ENCODE measurements at regions not wholly inside any gene's neighbourhood (a gene's known extent, or its start where the extent isn't known, plus 50 kb on each side); places are given as distances from the start of the nearest gene placed in this dataset.
"Not testable (repeated sequence)": the region's sequence is repeated elsewhere in the genome, so short reads cannot be mapped to it uniquely, and the experiment has no call there.

GRCh38 chr9:62843145-62843544 is 1653.3 kb downstream of the SPATA31A7 start:
- H3K27me3 Mint-ChIP-seq (ENCODE audit: insufficient read depth, low read depth), result peaks cover 31% of the 10 kb centered on the region
- peaks cover 75% of the 10 kb centered on the region for H3K27me3 ChIP-seq
- H3K27ac Mint-ChIP-seq; H3K4me3 Mint-ChIP-seq; DNase-seq (ENCODE audit: low spot score); H3K27ac ChIP-seq; H2AFZ ChIP-seq (replicated peaks); H3F3A ChIP-seq (ENCODE audit: low read depth); H3K36me3 ChIP-seq; H3K4me1 Mint-ChIP-seq; H3K9ac ChIP-seq; H3K4me1 ChIP-seq; H3K4me3 ChIP-seq; H3K79me2 ChIP-seq (ENCODE audit: low read depth); H3K36me3 Mint-ChIP-seq; H3K9me3 ChIP-seq (ENCODE audit: low read depth); H4K20me1 ChIP-seq (ENCODE audit: low read depth); H3K4me2 ChIP-seq: not testable (repeated sequence)
- peak; percentile 33 for TF ChIP-seq EZH2phosphoT487 (IDR thresholded peaks at IDR 0.05)
- peak; percentile 61 for TF ChIP-seq EZH2 (IDR thresholded peaks at IDR 0.05)
- H3K9me3 Mint-ChIP-seq, result peaks cover 11% of the 10 kb centered on the region

- H3K27me3 ChIP-seq, result peaks cover 77% of the 10 kb centered on the region
These were observed 1654.0 kb downstream of the SPATA31A7 start for GRCh38 chr9:62843706-62844290.

GRCh38 chr9:62844681-62845185 is 1654.9 kb downstream of the SPATA31A7 start:
- H3K4me1 ChIP-seq; H2AFZ ChIP-seq (replicated peaks); H3K27ac ChIP-seq; H3K4me2 ChIP-seq; H4K20me1 ChIP-seq (ENCODE audit: low read depth); H3K9ac ChIP-seq; H3K4me3 Mint-ChIP-seq; H3K79me2 ChIP-seq (ENCODE audit: low read depth); H3K4me1 Mint-ChIP-seq; H3K36me3 ChIP-seq; H3F3A ChIP-seq (ENCODE audit: low read depth); H3K9me3 ChIP-seq (ENCODE audit: low read depth); DNase-seq (ENCODE audit: low spot score); H3K36me3 Mint-ChIP-seq; H3K4me3 ChIP-seq; H3K27ac Mint-ChIP-seq: not testable (repeated sequence)
- peaks cover 77% of the 10 kb centered on the region for H3K27me3 ChIP-seq
- H3K27me3 Mint-ChIP-seq (ENCODE audit: insufficient read depth, low read depth), result peaks cover 26% of the 10 kb centered on the region
- H3K9me3 Mint-ChIP-seq, result peaks cover 11% of the 10 kb centered on the region

More at GRCh38 chr9:62843706-62844290, 1654.0 kb downstream of the SPATA31A7 start:
- not testable (repeated sequence) for H3K4me1 ChIP-seq; H4K20me1 ChIP-seq (ENCODE audit: low read depth); H3K9me3 ChIP-seq (ENCODE audit: low read depth); H2AFZ ChIP-seq (replicated peaks); H3K4me1 Mint-ChIP-seq; H3K4me3 Mint-ChIP-seq; DNase-seq (ENCODE audit: low spot score); H3K27ac Mint-ChIP-seq; H3K4me3 ChIP-seq; H3K4me2 ChIP-seq; H3K36me3 ChIP-seq; H3K79me2 ChIP-seq (ENCODE audit: low read depth); H3K27ac ChIP-seq; H3F3A ChIP-seq (ENCODE audit: low read depth); H3K9ac ChIP-seq; H3K36me3 Mint-ChIP-seq
- Mint-ChIP-seq H3K27me3 (ENCODE audit: insufficient read depth, low read depth) (peaks cover 29% of the 10 kb centered on the region), H3K9me3 (peaks cover 11% of the 10 kb centered on the region)
- TF ChIP-seq EZH2 (IDR thresholded peaks at IDR 0.05), result peak; percentile 50

- H3K9ac ChIP-seq; H3K27ac Mint-ChIP-seq; H3K9me3 Mint-ChIP-seq; H3K4me3 ChIP-seq; H3K27ac ChIP-seq; H3K4me1 Mint-ChIP-seq; H3K9me3 ChIP-seq (ENCODE audit: low read depth); H3K36me3 Mint-ChIP-seq; H3K4me2 ChIP-seq; H3K79me2 ChIP-seq (ENCODE audit: low read depth); H3K4me3 Mint-ChIP-seq; H3F3A ChIP-seq (ENCODE audit: low read depth); H3K4me1 ChIP-seq; H4K20me1 ChIP-seq (ENCODE audit: low read depth); H3K36me3 ChIP-seq; H2AFZ ChIP-seq (replicated peaks); DNase-seq (ENCODE audit: low spot score): not testable (repeated sequence)
- H3K27me3 ChIP-seq, result peaks cover 89% of the 10 kb centered on the region
- H3K27me3 Mint-ChIP-seq (ENCODE audit: insufficient read depth, low read depth), result peaks cover 19% of the 10 kb centered on the region
These were observed 1658.4 kb downstream of the SPATA31A7 start for GRCh38 chr9:62848258-62848657.

- not testable (repeated sequence) for H3K4me2 ChIP-seq; H3K4me3 ChIP-seq; H3K27ac ChIP-seq; H3F3A ChIP-seq (ENCODE audit: low read depth); H3K4me1 Mint-ChIP-seq; H2AFZ ChIP-seq (replicated peaks); H3K4me3 Mint-ChIP-seq; H3K9ac ChIP-seq; H3K9me3 Mint-ChIP-seq; H3K4me1 ChIP-seq; DNase-seq (ENCODE audit: low spot score); H3K79me2 ChIP-seq (ENCODE audit: low read depth); H3K36me3 ChIP-seq; H3K36me3 Mint-ChIP-seq; H3K9me3 ChIP-seq (ENCODE audit: low read depth); H3K27ac Mint-ChIP-seq; H4K20me1 ChIP-seq (ENCODE audit: low read depth)
- peaks cover 86% of the 10 kb centered on the region for H3K27me3 ChIP-seq
- peaks cover 13% of the 10 kb centered on the region for H3K27me3 Mint-ChIP-seq (ENCODE audit: insufficient read depth, low read depth)
These were observed 1660.2 kb downstream of the SPATA31A7 start for GRCh38 chr9:62849991-62850390.

DNA sequence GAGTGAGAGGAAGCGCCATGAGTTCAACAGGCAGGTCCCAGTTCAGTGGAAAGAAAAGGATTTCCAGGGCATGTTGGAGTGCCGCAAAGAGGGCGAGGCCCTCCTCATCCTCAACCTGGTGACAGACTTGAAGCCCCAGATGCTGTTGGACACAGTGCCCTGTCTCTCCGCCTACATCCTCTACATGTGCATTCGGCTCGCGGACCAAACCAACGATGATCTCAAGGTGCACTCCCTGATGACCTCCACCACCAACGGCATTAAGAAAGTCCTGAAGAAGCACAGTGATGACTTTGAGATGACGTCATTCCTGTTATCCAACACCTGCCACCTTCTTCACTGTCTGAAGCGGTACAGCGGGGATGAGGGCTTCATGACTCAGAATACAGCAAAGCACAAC is 1667.4 kb downstream of the SPATA31A7 start:
- H3K9me3 Mint-ChIP-seq; H3K36me3 Mint-ChIP-seq; H2AFZ ChIP-seq (replicated peaks); H3F3A ChIP-seq (ENCODE audit: low read depth); H3K4me1 Mint-ChIP-seq; H3K9me3 ChIP-seq (ENCODE audit: low read depth); H4K20me1 ChIP-seq (ENCODE audit: low read depth); H3K4me1 ChIP-seq; DNase-seq (ENCODE audit: low spot score); H3K27ac ChIP-seq; H3K4me2 ChIP-seq; H3K9ac ChIP-seq; H3K36me3 ChIP-seq; H3K4me3 ChIP-seq; H3K4me3 Mint-ChIP-seq; H3K27ac Mint-ChIP-seq; H3K79me2 ChIP-seq (ENCODE audit: low read depth): not testable (repeated sequence)
- H3K27me3 ChIP-seq, result peaks cover 94% of the 10 kb centered on the region
- peaks cover 23% of the 10 kb centered on the region for H3K27me3 Mint-ChIP-seq (ENCODE audit: insufficient read depth, low read depth)

Data from neural progenitor cell (in vitro differentiated cells).